GM18867 (cell line): ENCODE measurements at regions not wholly inside any gene's neighbourhood (a gene's known extent, or its start where the extent isn't known, plus 50 kb on each side); places are given as distances from the start of the nearest gene placed in this dataset.
"Not testable (repeated sequence)": the region's sequence is repeated elsewhere in the genome, so short reads cannot be mapped to it uniquely, and the experiment has no call there.

Source experiments
- ATAC-seq: cut with Tn5 transposase; IDR thresholded peaks from one replicate; pipeline ENCODE4 v1.9.1; 2021; ENCODE audit warnings: mild to moderate bottlenecking, moderate library complexity; ENCODE audit not compliant: unreplicated experiment

DNA sequence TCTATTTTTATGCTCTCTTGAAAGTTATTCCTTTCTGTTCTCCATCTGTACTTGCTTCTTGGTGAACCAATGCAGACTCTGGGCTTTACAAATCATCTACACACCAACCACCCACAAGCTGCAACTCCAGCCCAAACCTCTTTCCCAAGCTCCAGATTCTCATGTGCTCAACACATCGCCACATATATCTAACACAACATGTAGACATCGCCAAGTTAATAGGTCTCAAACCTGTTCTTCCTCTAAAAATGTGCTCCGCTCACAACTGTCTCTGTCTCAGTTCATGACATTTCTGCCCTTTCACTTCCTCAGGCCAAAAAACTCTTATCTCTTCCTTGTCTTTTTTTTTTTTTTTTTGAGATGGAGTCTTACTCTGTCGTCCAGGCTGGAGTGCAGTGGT lies 95.7 kb upstream of the EEPD1 start:
- ATAC-seq: peak; percentile 71

DNA sequence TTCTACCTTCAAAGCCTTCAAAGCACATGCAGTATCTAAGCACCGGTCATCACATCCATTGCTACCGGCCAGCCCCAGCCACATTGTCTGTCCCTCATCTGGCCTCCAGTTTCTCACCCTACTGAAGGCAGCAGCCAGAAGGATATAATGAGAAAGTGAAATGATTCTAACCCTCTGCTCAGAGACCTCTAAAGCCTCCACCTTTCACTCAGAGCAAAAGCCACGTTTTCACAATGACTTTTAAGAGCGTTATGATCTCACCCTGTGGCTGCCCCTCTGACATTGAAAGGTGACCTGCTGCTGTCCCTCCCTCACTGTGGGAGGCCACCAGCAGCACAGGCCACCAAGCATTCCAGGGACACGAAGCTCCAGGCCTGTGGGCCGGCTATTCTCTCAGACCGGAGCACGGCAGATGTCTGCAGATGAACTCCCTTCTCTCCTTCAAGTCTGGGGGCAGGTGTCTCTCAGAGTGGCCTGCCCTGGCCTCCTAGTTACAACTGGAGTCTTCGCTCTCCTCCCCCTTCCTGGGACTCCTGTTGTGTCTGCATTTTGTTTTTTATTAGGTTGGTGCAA lies 94.9 kb upstream of the EEPD1 start:
- peak; percentile 70 for ATAC-seq

DNA sequence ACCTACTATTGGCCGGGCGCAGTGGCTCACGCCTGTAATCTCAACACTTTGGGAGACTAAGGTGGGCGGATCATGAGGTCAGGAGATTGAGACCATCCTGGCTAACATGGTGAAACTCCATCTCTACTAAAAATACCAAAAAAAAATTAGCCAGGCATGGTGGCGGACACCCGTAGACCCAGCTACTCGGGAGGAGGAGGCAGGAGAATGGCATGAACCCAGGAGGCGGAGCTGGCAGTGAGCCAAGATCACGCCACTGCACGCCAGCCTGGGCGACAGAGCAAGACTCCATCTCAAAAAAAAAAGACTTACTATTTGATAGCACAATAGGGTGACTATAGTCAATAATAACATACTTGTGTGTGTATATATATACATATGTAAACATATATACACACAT lies 92.7 kb upstream of the EEPD1 start:
- not testable (repeated sequence) for ATAC-seq

DNA sequence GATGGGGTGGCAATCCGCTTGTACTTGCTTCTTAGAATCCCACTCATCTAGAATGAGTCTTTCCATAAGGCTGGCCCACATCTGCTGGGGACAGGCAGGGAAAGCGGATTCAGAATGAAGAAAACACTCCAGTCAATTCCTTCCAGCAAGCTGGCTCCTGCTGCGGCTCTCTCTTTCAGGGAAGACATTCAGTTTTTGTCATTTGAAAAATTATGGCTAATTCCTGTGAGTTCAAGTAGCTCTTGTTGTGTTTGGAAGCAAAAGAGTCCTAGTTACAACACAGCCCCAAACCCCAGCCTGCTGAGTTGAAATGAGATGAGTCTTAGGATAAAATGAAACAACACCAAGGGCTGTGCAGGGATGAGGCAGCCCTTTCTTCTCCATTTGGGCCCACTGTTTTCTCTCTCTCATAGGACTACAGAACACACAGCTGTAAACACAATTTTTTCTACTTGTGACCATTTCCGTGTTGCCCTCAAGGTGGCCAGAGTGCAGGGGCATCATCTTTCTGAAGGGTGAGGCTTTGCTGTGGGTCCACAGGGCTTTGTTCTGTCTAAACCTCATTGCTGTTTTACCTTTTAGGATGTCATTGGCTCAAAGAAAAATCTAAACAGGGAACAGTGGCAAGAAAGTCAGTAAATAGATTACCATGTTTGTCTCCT lies 90.8 kb upstream of the EEPD1 start:
- ATAC-seq: no peak

DNA sequence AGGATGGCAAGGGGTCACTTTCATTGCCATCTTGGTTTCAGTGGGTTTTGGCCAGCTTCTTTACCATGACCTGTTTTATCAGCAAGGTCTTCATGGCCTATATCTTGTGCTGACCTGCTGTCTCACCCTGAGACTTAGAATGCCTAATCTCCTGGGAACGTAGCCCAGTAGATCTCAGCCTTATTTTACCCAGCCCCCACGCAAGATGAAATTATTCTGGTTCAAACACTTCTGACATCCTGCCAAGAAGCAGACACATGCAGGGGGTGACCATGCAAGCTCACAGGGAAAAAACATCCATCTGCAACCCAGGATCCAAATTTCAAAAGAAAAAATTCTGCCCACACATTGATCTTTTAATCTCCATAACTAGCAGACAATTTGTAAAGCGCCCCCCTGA lies 88.4 kb upstream of the EEPD1 start:
- ATAC-seq: no peak

DNA sequence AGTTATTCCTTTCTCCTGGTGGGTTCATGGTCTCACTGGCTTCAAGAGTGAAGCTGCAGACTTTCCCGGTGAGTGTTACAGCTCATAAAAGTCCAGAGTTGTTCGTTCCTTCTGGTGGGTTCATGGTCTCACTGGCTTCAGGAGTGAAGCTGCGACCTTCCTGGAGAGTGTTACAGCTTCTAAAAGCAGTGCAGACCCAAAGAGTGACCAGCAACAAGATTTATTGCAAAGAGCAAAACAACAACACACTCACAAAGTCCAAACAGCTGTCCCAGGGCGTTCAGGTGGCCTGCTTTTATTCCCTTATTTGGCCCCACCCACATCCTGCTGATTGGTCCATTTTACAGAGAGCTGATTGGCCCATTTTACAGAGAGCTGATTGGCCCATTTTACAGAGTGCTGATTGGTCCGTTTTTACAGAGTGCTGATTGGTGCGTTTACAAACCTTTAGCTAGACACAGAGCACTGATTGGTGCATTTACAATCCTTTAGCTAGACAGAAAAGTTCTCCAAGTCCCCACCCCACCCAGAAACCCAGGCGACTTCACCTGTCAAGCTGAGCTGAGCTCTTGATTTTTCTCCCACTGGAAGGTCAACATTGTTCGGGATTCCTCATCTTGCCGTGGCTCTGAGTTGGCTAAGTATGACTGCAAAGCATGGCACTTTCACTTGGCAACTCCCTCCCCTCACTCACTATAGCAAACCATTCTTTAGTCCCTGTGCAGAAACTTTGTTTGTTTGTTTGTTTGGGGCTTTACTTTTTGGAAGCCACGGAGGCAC lies 87.3 kb upstream of the EEPD1 start:
- not testable (repeated sequence) for ATAC-seq

DNA sequence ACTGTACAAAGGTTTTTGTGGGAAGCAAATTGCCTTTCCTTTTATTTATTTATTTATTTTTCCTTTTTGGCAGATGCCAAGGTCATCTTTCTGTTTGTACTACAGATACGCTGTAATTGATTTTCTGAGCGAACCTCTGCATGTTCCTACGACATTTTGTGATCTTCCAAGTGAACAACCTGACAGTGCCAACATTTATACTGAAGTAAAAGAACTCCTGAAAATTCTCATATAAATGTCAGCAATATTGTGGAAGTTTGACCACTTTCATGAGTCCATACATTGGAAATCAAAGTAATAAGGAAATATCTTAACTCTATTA lies 86.8 kb upstream of the EEPD1 start:
- no peak for ATAC-seq

DNA sequence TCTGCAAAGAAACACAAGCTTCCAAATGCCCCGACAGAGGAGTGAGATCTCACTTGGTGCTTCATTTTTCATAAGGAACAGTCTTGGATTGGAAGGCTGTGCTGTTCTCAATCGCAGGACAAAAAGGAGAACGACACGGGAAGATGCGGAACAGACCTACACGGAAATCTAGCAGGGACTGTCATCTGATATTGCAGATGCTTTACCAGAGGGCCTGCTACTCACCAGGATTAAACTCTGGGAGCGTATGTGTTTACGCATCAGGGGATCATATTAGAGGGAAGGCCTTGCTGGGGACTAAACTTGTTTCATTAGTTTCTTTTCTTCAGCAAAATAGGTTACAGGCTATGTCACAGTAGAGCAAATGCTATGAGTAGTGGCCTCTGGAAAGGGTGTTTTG lies 82.8 kb upstream of the EEPD1 start:
- ATAC-seq: no peak

DNA sequence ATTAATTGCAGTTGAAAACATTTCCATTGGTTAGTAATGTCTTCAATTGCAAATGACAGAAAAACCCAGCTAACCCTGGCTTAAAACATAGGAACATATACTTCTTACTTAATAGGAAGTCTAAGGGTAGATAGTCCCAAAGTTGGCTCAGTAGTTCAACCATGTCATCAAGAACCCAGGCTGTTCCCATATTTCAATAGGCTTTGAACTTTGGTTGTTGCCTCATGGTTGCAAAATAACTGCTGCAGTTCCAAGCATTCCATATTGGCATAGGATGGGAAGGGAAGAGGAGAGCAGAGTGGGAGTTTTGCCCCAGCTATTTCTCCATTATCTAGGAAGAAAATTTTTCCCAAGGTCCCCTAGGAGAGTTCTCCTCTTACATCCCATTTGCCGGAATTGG lies 81.4 kb upstream of the EEPD1 start:
- no peak for ATAC-seq

DNA sequence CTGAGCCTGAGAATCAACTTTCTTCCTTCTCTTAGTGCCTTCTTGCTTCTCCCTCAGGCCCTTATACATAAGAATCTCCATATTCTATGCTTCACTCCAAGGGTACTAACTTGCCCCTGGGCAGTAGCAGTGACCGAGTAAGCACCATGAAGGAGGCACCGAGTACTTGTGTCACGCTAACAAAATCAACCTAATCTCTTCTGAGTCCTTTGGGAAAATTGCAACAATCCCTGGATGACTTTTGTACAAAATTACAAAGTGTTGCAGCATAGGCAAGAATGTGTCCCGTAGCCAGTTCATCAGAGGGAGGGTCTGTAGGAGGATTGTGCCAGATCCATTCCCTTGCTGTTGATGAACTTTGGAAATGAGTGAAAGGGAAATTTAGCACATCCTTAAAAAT lies 80.4 kb upstream of the EEPD1 start:
- no peak for ATAC-seq

DNA sequence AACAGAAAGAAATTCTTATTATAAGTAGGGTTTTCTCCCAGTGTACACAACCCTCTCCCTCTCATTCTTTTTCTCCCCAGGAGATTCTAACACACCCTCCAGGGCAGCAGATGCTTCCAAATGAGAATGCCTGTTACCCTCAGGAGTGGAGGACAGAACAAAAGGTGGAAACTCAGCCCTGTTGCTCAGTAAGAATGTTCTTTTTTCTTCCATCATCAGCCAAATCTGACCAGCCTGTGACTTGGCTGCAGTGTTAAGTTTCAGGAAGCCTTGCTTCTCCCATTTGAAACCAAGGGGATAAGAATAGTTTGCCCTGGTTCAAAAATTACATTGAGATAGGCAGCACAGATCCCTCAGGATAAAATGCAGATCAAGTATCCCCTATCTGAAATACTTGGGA lies 77.5 kb upstream of the EEPD1 start:
- ATAC-seq: no peak

DNA sequence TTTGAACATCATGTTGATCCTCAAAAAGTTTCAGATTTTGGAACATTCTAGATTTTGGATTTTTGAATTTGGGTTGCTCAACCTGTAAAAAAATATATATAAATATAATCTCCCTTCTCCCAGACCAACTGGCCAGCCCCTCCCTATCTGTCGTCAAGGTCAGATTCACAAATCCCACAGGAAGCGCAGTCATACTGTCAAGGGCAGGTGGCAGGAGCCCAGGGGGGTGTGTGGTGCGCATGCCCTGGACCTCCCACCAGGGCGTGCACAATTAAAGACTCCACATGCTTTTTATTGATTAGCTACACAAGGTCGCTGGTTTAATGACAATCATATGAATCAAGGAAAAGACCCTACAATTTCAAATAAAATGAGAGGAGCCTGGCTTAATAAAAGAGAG lies 77.0 kb upstream of the EEPD1 start:
- no peak for ATAC-seq

DNA sequence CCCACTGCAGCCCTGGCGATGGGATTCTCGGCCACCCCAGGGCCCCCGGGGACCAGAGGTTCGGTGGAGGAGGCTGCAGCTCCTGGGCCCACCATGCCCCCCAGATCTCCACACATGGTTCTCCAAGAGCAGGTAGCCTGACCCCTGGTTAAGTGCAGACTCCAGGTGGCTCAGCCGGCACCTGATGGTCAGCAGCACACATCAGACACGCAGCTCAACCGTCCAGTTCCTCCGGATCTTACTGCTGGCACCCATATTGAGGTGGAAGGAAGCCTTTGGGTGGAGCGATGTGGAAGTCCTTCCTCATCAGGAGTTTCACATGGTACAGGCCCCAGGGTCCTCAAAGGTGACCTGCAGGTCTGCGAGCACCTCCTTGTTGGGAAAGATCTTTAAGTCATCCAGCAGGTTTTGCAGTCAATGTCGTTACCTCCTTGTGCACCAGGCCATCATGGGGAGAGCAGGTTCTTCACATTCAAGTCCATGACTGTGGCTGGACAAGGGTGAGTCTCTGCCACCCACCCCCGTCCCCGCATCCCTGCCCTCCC lies 74.2 kb upstream of the EEPD1 start:
- no peak for ATAC-seq

DNA sequence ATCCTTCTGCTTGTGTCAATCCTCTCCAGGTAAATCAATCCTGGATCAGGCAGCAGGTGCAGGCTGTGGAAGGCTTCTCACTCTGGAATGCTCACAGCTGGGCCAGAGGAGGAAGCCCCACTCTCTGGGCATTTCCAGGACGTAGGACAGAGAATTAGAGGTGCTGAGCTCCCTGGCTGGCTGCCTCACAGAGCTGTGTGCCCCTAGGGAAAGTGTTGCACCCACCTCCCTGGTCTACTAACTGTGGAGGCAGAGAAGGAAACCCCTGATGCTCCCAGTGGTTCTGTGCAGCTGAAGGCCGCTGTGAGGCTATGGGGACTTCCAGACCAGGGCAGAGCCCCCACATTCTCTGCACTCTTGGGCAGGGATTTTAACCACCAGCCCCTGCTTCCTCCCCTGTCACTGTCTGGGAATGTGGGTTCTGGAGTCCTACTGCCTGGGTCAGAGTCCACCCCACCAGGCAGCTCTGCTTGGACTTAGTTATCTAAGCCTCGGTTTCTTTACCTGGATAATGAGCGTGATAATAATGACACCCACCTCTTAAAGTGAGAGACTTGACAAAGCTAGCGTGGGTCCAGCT lies 73.5 kb upstream of the EEPD1 start:
- no peak for ATAC-seq

DNA sequence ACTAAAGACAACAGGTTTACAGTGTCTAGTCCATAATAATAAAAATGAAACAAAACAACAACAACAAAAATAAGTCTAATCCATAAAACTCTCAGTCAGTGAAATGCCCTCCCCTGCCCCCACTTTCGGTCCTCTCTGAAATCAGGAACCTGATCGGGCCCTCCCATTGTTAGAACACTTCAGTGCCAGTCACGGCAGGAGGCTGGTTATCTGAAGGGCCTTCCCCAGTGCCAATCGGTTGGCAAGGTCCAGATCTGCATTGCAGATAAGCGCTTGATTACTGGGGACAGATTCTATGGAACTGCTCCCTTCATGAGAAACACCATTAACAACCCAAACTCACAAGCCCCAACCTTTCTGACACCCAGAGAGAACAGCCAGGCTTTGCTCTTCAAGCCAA lies 72.2 kb upstream of the EEPD1 start:
- ATAC-seq: no peak

DNA sequence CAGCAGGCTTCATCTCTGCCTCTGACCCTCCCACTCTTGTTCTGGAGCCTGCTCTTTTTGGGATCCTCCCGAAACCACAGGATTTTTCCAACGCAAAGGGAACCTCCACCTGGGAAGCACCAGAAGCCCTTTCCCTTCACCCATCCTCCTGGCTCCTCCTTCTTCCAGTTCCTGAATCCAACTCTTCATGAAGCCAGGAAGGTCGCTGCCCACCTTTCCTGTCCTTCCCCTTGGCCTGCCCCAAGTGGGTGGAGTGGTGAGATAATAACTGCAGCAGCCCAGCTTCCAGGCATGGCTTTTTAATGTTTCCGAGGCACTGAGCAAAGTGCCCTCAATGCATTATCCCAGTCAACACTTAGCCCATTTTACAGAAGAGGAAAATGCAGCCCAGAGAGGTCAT lies 70.8 kb upstream of the EEPD1 start:
- no peak for ATAC-seq

DNA sequence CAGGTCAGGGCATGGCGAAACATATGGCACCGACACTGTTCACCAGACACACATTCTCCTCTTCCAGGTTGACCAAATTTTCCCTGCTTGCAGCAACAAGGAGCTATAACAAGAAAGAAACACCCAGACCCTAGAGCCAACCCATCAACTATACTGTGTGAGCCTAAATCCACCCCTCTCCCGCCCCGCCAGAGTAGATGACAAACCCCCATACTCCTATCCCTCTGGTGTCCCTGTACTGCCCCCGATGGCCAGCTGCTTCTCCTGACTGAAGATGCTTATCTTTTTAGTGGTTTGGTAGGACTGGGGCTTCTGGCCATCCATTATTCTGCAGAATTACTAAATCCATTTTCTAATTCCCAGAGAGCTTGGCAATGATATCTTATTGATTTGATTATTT lies 70.1 kb upstream of the EEPD1 start:
- ATAC-seq: no peak

DNA sequence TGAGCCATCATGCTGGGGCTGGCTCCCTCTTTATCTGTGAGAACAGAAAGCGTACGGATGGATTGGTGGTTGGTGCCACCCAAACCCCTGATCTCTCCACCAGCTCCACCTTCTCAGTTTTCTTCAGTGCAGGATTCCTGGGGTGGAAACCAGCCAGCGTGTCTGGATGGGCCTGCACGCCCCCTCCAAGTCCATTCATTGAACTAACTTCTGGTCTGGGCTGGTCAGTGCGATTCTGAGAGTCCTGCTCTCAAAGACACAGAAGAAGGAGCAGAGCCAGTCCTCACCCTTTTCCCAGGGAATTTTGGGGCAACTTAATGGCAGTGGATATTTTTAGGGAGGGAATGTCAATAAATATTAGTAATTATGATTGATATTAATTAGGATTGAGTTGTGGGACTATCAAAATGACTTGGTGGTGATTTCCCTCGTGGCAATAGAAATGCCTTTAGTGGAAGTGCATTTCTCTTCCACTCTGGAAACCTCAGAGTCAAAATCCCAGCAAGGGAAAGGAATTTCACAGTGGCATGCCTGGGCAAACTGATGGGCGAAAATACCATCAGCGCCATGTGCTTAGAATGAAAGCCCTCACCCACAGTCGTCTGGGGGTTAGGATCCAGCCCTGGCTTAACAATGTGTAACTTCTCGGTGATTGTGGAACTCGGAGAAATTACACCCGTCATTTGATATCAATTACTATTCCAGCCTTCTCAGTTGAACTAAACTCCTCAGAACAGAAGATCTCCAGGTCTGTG lies 69.3 kb upstream of the EEPD1 start:
- no peak for ATAC-seq

DNA sequence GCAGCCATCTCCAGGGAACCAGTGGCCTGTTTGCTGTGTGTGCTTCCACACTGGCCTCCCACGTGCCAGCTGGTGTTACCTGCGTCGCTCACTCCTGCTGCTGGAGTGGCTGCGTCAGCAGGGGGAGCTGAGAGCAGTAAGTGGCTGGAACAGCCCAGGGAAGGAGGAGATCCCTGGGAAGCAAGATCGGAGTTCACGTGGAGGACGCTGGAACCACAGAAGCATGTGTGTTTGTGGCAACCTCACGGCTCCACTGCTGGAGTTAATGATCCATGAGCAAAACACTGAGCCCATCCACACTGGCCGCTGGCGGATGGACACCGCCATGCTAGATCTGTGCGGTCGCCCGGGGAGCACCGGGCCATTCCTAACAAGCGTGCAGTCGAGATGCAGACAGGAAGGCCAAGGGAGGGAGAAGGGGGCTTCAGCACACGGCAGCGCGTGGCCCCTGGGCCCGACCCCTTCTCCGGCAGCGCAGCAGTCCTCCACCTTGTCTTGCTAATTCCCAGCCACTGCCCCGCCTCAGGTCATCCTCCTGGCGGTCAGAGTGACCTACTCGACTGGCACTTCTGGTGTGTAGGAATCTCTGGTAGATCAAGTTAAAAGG lies 68.5 kb upstream of the EEPD1 start:
- no peak for ATAC-seq

DNA sequence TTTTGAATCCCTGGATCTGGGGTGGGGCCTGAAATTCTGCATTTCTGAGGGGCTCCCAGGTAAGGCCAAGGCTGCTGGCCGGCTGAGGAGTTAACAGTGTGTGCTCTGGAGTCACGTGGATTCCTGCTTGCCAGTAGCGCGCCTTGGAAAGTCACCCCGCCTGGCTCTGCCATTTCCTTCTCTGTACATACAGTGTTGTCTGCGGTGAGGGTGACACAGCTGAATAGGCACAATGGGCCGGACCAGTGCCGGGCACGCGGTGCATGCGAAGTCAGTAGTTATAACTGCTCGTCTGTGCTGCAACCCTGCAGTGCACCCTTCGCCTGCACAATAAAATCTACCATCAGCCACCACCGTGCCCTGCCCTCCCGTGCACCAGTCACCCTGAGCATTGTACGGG lies 68.0 kb upstream of the EEPD1 start:
- no peak for ATAC-seq

DNA sequence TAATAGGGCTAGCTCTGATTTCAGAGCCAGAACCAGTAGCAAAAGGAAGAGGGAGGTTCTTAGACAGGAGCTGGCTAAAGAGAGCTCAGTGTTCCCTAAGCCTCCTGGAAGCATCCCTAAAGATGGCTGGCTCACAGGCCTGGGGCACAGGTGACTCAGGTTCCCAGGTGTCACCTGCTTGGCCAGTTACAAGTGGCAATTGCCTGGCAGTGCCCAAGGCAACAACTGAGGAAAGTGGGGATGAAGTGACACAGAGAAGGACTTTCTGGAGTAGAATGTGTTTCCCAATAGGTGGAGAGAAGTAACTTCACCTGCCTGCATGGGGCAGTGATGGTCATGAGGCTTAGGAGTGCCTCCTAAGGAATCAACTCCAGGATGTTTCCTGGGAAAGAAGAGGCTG lies 66.5 kb upstream of the EEPD1 start:
- ATAC-seq: no peak
